ENCODE measurements at regions not wholly inside any gene's neighbourhood (a gene's known extent, or its start where the extent isn't known, plus 50 kb on each side); places are given as distances from the start of the nearest gene placed in this dataset.

DNA sequence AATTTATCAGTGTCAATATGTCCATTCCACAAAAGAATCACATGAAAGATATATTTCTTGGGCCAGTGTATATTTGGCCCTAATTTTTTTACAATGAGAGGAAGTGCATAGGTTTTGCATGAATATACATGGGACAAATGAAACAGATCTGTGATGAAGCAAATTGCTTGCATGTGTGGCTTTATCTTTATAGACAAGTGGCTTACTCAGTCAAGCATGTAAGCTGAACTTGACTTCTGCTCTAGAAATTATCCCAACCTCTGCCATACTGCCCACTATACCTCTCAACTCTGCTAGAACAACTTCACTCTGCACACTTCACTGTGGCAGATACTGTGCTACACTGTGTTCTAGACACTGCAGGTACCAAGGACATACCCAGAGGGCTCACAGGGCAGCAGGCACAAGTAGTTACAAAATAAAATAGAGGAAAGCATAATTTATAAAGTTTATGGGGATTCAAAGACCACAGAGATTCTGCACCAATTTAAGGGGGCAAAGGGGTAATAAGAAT is 349.2 kb upstream of the HSF2 start:
- DNase-seq (ENCODE audit: low read depth) = no peak

DNA sequence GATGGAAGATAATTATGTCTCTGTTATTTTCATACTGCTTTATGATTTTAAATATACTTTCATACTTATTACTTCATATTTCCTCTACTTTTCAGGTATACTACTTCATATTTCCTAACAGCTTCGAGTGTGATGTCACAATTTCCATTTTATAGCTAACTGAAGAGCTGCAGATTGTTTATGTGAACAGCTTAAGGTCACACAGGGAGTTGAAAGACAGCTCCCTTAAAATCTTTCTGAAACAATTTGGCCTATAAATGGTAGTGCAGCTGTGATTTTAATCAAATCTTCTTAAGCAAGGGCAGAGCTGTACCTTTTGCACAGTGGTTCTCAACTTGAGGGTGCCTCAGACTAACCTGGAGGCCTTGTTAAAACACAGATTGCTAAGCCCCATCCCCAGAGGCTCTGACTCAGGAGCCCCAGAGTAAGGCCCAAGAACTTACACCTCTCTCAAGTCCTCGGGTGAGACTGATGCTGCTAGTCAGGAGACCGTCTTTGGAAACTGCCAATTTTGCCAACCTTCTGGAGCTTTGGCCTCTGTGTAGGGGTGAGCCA is 347.0 kb upstream of the HSF2 start:
- no peak overlapping the region for H3K4me3 ChIP-seq (ENCODE audit: low read depth, low read length)
- DNase-seq (ENCODE audit: low read depth) = no peak

More for the DNA sequence above, 349.2 kb upstream of the HSF2 start:
- no peak overlapping the region for H3K4me3 ChIP-seq (ENCODE audit: low read depth, low read length)

- H3K4me3 ChIP-seq (ENCODE audit: low read depth, low read length) = no peak overlapping the region
- DNase-seq (ENCODE audit: low read depth) = no peak
Observed at GRCh38 chr6:122059918-122060317, 339.5 kb upstream of the HSF2 start.

- H3K4me3 ChIP-seq (ENCODE audit: low read depth, low read length) = no peak overlapping the region
- DNase-seq (ENCODE audit: low read depth) = no peak
Observed at GRCh38 chr6:122061855-122062254, 337.6 kb upstream of the HSF2 start.

- no peak overlapping the region for H3K4me3 ChIP-seq (ENCODE audit: low read depth, low read length)
- no peak for DNase-seq (ENCODE audit: low read depth)
Observed at GRCh38 chr6:122063076-122063475, 336.4 kb upstream of the HSF2 start.

DNA sequence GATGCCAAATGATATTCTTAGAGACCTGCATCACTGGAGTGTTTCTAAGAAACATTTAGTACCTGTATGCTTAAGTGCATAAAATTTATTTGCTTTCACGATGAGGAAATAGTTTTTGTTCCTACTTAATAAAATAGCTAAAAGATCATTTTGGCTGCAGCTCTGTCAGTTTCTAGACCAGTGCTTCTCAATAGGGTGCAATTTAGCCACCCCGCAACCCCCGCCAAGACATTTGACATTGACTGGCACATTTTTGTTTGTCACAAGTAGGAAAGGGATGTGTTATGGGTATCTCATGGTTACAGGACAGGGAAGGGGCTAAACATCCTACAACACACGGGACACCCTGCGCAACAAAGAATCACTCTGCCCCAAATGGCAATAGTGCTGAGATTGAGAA is 335.7 kb upstream of the HSF2 start:
- DNase-seq (ENCODE audit: low read depth) = no peak
- H3K4me3 ChIP-seq (ENCODE audit: low read depth, low read length) = no peak overlapping the region

DNA sequence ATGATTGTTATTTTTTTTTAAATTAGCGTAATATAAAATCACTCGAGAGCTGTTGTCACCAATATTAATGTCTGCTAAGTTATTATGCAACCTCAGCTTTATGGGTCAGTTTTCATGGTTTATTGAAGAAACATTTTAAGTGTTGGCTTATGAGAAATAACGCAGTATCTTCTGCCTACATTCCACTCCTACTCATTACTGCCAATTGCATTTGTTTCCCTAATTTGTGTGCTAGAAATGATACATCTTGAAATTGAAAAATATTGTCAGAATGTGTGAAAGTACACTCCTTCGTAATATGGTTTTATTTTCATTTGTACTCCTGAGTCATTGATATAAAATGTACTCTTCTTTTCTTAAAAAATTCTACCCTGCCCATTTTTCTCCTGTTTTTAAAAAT is 333.3 kb upstream of the HSF2 start:
- H3K4me3 ChIP-seq (ENCODE audit: low read depth, low read length) = no peak overlapping the region
- no peak for DNase-seq (ENCODE audit: low read depth)

DNA sequence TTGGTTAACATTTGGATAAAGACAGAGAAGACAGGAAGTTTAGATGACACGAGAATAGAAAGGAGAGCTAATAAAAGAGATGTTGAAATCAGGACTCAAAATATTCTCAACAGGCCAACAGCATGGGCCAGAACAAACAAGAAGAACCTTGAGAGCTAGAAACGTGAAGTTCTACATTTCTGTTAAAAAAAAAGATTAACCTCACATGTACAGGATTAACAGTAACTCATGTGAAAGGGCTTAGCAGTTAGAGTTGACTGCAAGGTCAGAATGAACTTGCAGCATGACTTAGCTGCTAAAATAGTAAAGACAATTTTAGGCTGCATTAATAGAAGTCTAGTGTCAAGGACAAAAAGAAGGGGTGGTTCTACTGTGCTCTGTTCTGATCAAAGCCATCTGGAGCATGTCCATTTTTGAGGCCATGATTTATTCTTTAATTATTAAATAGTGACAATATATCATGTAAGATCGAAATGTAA is 331.1 kb upstream of the HSF2 start:
- no peak overlapping the region for H3K4me3 ChIP-seq (ENCODE audit: low read depth, low read length)
- peak; percentile 43 for DNase-seq (ENCODE audit: low read depth)

DNA sequence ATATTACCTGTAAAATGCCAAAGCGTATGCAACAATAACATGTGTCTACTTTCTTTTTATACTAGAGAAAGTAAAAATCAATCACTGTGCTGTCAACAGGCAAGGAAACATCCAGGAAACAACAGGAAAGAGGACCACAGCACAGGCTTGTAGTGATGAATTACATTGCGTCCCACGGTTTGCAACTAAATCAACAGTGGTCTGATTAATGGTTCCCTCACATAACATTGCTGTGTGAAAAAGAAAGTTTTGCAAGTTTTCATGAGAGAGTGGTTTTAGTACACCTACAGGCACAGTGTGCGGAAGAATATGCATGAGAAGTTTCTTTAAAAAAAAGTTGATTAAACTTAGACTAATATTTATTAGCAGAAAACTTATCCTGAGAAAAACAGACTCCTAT is 329.5 kb upstream of the HSF2 start:
- no peak overlapping the region for H3K4me3 ChIP-seq (ENCODE audit: low read depth, low read length)
- no peak for DNase-seq (ENCODE audit: low read depth)

GRCh38 chr6:122072014-122072647 is 327.3 kb upstream of the HSF2 start:
- H3K4me3 ChIP-seq (ENCODE audit: low read depth, low read length) = no peak overlapping the region
- no peak for DNase-seq (ENCODE audit: low read depth)

DNA sequence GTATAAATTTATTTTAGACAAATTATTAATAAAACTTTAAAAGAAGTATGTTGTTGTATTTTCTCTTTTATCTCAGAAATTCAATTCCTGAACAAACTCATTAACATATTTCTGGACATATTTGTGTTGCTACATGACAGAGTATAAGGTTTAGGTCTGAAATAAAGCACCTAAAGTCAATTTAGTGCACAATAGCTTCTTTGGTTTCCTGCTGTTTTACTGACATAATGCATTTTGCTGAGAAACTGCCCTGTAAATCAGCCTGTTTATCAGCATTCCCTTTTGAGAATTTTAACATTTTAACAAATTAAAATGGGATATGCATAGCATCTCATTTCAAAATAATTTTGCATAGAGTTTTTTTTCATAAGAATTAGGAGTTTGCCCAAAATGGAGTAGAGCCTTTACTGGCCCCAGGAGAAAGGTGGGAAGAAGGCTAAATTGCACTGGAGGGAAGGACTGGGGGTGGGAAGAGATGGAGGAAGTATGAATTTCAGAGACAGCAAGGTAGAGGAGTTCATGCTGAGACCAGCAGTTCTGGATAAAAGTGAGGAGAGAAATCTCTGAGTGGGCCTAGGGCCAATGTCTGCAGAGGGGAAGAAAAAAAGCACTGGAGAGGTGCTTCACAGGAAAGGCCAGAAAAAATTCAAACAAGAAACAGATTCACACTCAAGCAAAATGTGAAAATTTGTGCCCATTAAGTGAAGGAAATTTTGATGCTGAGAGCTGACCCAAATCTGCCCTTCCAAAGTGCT is 324.2 kb upstream of the HSF2 start:
- no peak overlapping the region for H3K4me3 ChIP-seq (ENCODE audit: low read depth, low read length)
- no peak for DNase-seq (ENCODE audit: low read depth)

DNA sequence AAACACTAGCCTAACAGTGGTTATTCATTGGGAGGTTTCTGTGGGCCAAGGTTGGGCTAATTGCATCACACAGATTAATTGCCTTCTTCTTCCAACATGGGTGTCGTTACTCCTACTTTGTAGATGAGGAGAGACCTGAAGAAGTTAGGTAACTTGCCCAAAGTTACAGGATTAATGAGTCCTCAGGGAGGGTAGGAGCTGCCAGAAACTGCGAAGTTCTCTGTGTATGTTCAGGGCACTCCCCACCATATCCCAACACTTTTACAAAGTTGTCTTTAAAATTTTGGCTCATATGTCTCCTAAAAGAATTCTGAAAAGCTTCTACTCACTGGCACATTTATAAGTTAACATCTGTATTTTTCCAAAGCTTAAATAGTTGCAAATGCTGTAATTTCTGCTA is 323.5 kb upstream of the HSF2 start:
- DNase-seq (ENCODE audit: low read depth) = no peak
- no peak overlapping the region for H3K4me3 ChIP-seq (ENCODE audit: low read depth, low read length)

- no peak for DNase-seq (ENCODE audit: low read depth)
- H3K4me3 ChIP-seq (ENCODE audit: low read depth, low read length) = no peak overlapping the region
Observed at GRCh38 chr6:122077603-122078002, 321.8 kb upstream of the HSF2 start.

GRCh38 chr6:122078481-122078880 is 321.0 kb upstream of the HSF2 start:
- no peak for DNase-seq (ENCODE audit: low read depth)
- no peak overlapping the region for H3K4me3 ChIP-seq (ENCODE audit: low read depth, low read length)

DNA sequence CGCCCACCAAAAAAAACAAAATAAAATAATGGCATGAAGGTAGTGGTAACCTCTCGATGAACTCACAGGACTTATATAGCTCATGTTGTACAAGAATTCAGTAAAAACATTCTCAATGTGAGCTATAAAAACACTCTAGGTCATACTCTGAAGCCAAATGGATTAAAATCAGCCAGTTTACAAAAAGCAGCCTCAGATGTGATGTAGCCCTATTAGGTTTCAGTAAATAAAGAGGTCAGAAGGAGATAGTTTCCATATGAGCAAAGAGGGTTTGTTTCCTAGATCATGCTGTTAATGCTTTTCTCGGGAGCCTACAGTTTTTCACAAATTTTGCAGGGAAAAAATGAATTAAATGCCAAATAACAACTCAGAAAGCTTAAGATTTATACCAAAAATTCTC is 319.5 kb upstream of the HSF2 start:
- no peak overlapping the region for H3K4me3 ChIP-seq (ENCODE audit: low read depth, low read length)
- no peak for DNase-seq (ENCODE audit: low read depth)

- DNase-seq (ENCODE audit: low read depth) = no peak
Observed at GRCh38 chr6:122081921-122082320, 317.5 kb upstream of the HSF2 start.

GRCh38 chr6:122082370-122082769 is 317.1 kb upstream of the HSF2 start:
- no peak overlapping the region for H3K4me3 ChIP-seq (ENCODE audit: low read depth, low read length)
- DNase-seq (ENCODE audit: low read depth) = no peak

More at GRCh38 chr6:122081921-122082320, 317.5 kb upstream of the HSF2 start:
- H3K4me3 ChIP-seq (ENCODE audit: low read depth, low read length) = no peak overlapping the region

DNA sequence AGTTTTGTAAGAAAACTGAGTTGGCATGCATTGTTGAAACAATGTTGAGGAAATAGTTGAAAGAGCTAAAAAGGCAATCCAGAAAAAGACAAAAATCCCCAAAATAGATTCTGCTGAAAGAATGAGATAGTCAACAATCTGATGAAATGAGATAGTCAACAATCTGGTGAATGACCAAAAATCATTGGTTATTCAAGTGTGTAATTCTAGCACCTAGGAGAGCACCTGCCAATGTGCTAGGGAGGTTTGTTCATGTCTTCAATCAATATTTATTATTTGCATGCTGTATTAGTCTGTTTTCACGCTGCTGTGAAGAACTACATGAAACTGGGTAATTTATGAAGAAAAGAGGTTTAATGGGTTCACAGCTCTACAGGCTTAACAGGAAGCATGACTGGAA is 307.1 kb upstream of the HSF2 start:
- DNase-seq (ENCODE audit: low read depth) = no peak
- no peak overlapping the region for H3K4me3 ChIP-seq (ENCODE audit: low read depth, low read length)

DNA sequence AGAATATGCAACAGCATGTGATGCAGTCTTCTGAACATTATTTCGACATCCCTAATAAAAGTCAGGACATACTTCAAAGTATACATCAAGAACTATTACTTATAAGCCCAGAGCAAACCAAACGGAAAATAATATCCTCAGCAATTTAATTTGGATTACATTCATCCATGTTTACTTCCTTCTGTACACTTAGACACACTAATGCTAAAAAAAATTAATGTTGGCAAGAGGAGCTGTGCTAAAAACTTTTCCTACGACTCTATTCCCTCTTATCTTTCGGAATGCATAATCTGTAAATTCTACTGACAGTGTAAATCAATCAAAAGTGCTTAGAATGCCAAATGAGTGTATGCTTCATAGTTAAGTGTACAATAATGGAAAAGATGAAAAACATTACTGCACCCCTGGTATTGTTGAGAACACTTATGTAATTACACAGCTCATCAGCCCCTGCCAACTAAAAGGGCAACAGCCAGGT is 301.2 kb upstream of the HSF2 start:
- H3K4me3 ChIP-seq (ENCODE audit: low read depth, low read length) = no peak overlapping the region
- no peak for DNase-seq (ENCODE audit: low read depth)

- DNase-seq (ENCODE audit: low read depth) = no peak
- no peak overlapping the region for H3K4me3 ChIP-seq (ENCODE audit: low read depth, low read length)
Observed at GRCh38 chr6:122102026-122102425, 297.4 kb upstream of the HSF2 start.
